Endothelial cell (in vitro differentiated cells): ENCODE measurements at regions not wholly inside any gene's neighbourhood (a gene's known extent, or its start where the extent isn't known, plus 50 kb on each side); places are given as distances from the start of the nearest gene placed in this dataset.

Source experiments
- DNase-seq: peaks from one replicate; pipeline ENCODE4 v3.0.0; 2021; ENCODE audit warnings: low spot score
- H3K27ac Mint-ChIP-seq: one replicate; pipeline ENCODE4 v1.8.0; 2021; ENCODE audit warnings: mixed read lengths, inconsistent platforms; ENCODE audit not compliant: unreplicated experiment
- H3K27me3 Mint-ChIP-seq: one replicate; pipeline ENCODE4 v1.8.0; 2021; ENCODE audit warnings: mild to moderate bottlenecking, moderate library complexity, mixed read lengths, inconsistent platforms; ENCODE audit not compliant: unreplicated experiment
- H3K36me3 Mint-ChIP-seq: one replicate; pipeline ENCODE4 v1.8.0; 2021; ENCODE audit warnings: mild to moderate bottlenecking, low read depth, mixed read lengths, inconsistent platforms; ENCODE audit not compliant: unreplicated experiment
- H3K4me1 Mint-ChIP-seq: one replicate; pipeline ENCODE4 v1.8.0; 2021; ENCODE audit warnings: mild to moderate bottlenecking, mixed read lengths, inconsistent platforms; ENCODE audit not compliant: unreplicated experiment
- H3K4me3 Mint-ChIP-seq: one replicate; pipeline ENCODE4 v1.8.0; 2021; ENCODE audit warnings: mild to moderate bottlenecking, mixed read lengths, inconsistent platforms; ENCODE audit not compliant: unreplicated experiment
- H3K9me3 Mint-ChIP-seq: one replicate; pipeline ENCODE4 v1.8.0; 2021; ENCODE audit warnings: mixed read lengths, inconsistent platforms; ENCODE audit not compliant: unreplicated experiment
- TF ChIP-seq, protein P1 (sequence below): fragments of 200-600 bp; sonication (generic); IDR thresholded peaks from one replicate; pipeline ENCODE4 v1.5.0; 2021; ENCODE audit warnings: antibody characterized with exemption; ENCODE audit not compliant: unreplicated experiment

DNA sequence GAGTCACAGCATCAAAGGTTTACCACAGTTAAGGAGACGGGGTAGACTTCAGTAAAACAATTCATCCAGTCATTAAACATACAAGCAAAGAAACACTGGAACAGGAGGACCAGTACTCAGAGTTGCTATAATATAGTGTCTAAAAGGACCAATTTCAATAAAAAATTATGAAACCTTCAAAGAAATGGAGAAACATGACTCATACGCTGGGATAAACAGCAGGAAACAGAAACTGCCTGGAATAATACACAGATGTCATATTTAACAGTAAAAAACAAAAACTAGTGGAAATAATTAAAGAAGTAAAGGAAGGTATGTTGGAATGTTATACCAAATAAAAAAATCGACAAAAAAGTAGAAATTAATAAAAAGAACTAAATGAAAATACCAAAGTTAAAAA is 1075.9 kb downstream of the NR2F1-AS1 start:
- TF ChIP-seq, protein P1, sequence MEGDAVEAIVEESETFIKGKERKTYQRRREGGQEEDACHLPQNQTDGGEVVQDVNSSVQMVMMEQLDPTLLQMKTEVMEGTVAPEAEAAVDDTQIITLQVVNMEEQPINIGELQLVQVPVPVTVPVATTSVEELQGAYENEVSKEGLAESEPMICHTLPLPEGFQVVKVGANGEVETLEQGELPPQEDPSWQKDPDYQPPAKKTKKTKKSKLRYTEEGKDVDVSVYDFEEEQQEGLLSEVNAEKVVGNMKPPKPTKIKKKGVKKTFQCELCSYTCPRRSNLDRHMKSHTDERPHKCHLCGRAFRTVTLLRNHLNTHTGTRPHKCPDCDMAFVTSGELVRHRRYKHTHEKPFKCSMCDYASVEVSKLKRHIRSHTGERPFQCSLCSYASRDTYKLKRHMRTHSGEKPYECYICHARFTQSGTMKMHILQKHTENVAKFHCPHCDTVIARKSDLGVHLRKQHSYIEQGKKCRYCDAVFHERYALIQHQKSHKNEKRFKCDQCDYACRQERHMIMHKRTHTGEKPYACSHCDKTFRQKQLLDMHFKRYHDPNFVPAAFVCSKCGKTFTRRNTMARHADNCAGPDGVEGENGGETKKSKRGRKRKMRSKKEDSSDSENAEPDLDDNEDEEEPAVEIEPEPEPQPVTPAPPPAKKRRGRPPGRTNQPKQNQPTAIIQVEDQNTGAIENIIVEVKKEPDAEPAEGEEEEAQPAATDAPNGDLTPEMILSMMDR, result no peak
- no peaks in the 10 kb centered on the region for H3K4me1 Mint-ChIP-seq
- no peak overlapping the region for H3K4me3 Mint-ChIP-seq
- no peaks in the 10 kb centered on the region for H3K27me3 Mint-ChIP-seq
- no peak for DNase-seq
- no peaks in the 10 kb centered on the region for H3K36me3 Mint-ChIP-seq
- H3K9me3 Mint-ChIP-seq, result no peaks in the 10 kb centered on the region
- H3K27ac Mint-ChIP-seq, result no peak overlapping the region

DNA sequence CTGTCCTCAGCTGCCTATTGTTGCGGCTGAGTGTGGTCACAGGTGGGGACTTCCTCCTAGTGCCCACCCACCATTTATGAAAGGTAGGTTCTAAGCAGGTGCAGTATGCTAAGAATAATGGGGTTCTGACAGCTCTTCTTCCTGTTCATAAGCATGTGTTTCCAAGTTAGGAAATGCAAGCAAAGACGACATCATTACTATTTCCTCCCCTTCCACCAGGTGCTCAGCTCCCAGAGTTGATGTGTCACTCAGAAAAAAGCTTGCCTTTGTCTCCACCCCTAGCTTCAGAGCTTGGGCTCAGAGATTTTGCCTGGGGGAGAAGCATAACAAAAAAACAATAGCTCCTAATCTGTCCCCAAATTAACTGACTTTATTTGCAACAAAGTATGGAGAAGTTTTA is 1076.7 kb downstream of the NR2F1-AS1 start:
- Mint-ChIP-seq H3K36me3 (no peaks in the 10 kb centered on the region), H3K4me1 (no peaks in the 10 kb centered on the region), H3K27ac (no peak overlapping the region), H3K4me3 (no peak overlapping the region), H3K9me3 (no peaks in the 10 kb centered on the region), H3K27me3 (no peaks in the 10 kb centered on the region)
- DNase-seq, result no peak
- TF ChIP-seq, protein P1, result no peak

DNA sequence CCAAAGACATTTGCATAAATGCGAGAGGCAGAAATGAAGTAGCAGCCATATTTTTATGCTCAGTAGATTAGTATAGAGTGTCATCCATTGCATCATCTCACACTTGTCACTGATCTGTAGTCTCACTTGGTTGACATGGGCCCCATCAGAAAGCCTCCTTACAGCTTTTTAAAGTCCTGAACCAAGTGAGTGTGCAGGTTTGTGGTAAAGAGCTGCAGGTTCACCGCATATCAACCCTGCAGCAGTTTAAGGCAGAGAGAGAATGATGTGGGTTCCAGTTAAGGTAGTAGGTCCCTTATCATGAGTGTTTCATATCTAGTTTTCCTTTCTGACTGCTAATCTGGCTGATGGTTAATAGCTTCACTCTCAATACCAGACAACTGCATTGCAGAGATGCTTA is 1080.3 kb downstream of the NR2F1-AS1 start:
- Mint-ChIP-seq H3K36me3 (no peaks in the 10 kb centered on the region), H3K9me3 (no peaks in the 10 kb centered on the region), H3K4me1 (no peaks in the 10 kb centered on the region), H3K4me3 (no peak overlapping the region), H3K27ac (no peak overlapping the region), H3K27me3 (no peaks in the 10 kb centered on the region)
- TF ChIP-seq, protein P1, result no peak
- DNase-seq, result no peak

DNA sequence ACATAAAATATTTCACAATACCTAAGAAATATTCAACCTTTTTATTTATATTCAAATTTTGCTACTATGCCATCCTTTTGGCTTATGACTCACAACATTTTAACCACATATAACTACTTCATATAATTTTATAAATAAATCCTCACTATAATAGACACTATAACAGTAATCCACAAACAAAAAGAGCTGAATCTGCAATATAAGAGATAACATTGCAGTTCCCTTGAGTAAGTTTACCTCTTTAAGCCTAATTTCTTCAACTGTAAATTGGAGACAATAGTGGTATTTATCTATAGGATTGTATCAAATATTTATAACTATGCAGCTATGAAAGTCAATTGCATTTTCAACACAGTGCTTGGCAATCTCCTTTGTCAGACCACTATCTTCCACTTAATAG is 1084.5 kb downstream of the NR2F1-AS1 start:
- Mint-ChIP-seq H3K9me3 (no peaks in the 10 kb centered on the region), H3K27ac (no peak overlapping the region), H3K36me3 (no peaks in the 10 kb centered on the region), H3K4me3 (no peak overlapping the region), H3K27me3 (no peaks in the 10 kb centered on the region), H3K4me1 (no peaks in the 10 kb centered on the region)
- TF ChIP-seq, protein P1, result no peak
- DNase-seq, result no peak

DNA sequence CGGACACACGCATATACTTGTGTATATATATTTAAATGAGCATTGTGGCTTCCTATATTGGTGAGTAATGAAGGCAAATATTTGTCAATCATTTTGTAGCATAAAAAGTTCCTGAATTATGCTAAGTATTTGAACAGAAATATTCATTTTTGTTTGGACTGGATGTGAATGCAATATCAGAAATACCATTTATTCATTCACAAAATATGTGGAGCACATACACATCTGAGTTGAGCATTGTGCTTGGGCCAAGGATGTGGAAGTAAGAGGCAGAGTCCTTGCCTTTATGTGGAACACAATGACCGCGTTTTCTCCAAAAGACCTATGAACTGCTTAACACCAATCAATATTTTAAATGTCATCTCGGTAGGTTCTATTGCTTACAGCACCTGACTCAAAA is 1086.5 kb downstream of the NR2F1-AS1 start:
- peaks cover 1% of the 10 kb centered on the region for H3K27me3 Mint-ChIP-seq
- H3K36me3 Mint-ChIP-seq, result no peaks in the 10 kb centered on the region
- no peak overlapping the region for H3K27ac Mint-ChIP-seq
- TF ChIP-seq, protein P1, result no peak
- H3K4me1 Mint-ChIP-seq, result no peaks in the 10 kb centered on the region
- H3K9me3 Mint-ChIP-seq, result no peaks in the 10 kb centered on the region
- H3K4me3 Mint-ChIP-seq, result no peak overlapping the region
- no peak for DNase-seq
